K562 (cell line): ENCODE measurements at regions not wholly inside any gene's neighbourhood (a gene's known extent, or its start where the extent isn't known, plus 50 kb on each side); places are given as distances from the start of the nearest gene placed in this dataset.

Source experiments
- ATAC-seq: fragments of 200-7000 bp; cut with Tn5 transposase; 3 replicates; pipeline ENCODE4 v1.9.1; 2020; ENCODE audit warnings: moderate library complexity
- BruUV-seq: library from RNA; stranded (reverse); fragments of 400-500 nt; replicated peaks from 2 replicates; lab custom pipeline; 2021; lab: Mats Ljungman, UMichigan
- CTCF ChIA-PET: fragments of 300-600 bp; formaldehyde crosslinking; extraction: SDS; loops from one replicate; lab custom pipeline; 2021; ENCODE audit warnings: low intra/inter-chr PET ratio; lab: Yijun Ruan, JAX
- POLR2A ChIA-PET: fragments of 300-600, 350-650 bp; sonication (Branson Sonifier 250); formaldehyde crosslinking; extraction: SDS; loops from one replicate; lab custom pipeline; 2021; ENCODE audit warnings: antibody characterized with exemption, inconsistent platforms; lab: Yijun Ruan, JAX
- DNase-seq, 4 experiments: peaks; one replicate each; pipeline versions ENCODE4 v3.0.0 to v3.0.0-alpha.2; 2011 to 2018; ENCODE audit warnings: low spot score in 3 of 4, mixed read lengths in 3 of 4; ENCODE audit errors: extremely low read depth in 1 of 4
- FAIRE-seq: peaks from 2 replicates; lab custom pipeline; 2011; peaks lifted over from hg19 to GRCh38; lab: Jason Lieb, UNC
- H2AFZ ChIP-seq: 2 replicates; pipeline ENCODE4 v1.6.0; 2011; ENCODE audit warnings: low read depth, low read length, control low read depth, inconsistent platforms
- H3K27ac ChIP-seq: fragments of 200-600 bp; 3 replicates; pipeline ENCODE4 v1.8.0; 2011; ENCODE audit warnings: low read depth, mild to moderate bottlenecking, control low read depth, inconsistent platforms, low read length, moderate library complexity, mixed read lengths; ENCODE audit errors: extremely low read depth
- H3K27me3 ChIP-seq, 2 experiments: fragments of 300-600 bp in 1 of 2; 2 replicates in 1 of 2; 3 replicates in 1 of 2; pipeline versions ENCODE4 v1.6.0 to v1.8.0; 2011; ENCODE audit warnings: inconsistent platforms in 2 of 2, low read length in 2 of 2, mild to moderate bottlenecking in 1 of 2, mixed read lengths in 1 of 2, moderate library complexity in 1 of 2; ENCODE audit not compliant: control insufficient read depth in 2 of 2, insufficient read depth in 2 of 2
- H3K36me3 ChIP-seq: fragments of 300-600 bp; 3 replicates; pipeline ENCODE4 v1.8.0; 2011; ENCODE audit warnings: mild to moderate bottlenecking, low read length, inconsistent platforms; ENCODE audit not compliant: control insufficient read depth, insufficient read depth
- H3K4me1 ChIP-seq, 2 experiments: fragments of 200-600 bp in 1 of 2; replicated peaks in 1 of 2; 2 replicates in 1 of 2; 3 replicates in 1 of 2; pipeline versions ENCODE4 v1.5.1 to v1.8.0; 2011; ENCODE audit warnings: inconsistent platforms in 2 of 2, low read length in 2 of 2, mild to moderate bottlenecking in 1 of 2, mixed read lengths in 1 of 2, moderate library complexity in 1 of 2; ENCODE audit not compliant: control insufficient read depth in 2 of 2, insufficient read depth in 2 of 2
- H3K4me2 ChIP-seq: 2 replicates; pipeline ENCODE4 v1.6.1; 2011; ENCODE audit warnings: low read length, control low read depth, inconsistent platforms, mixed read lengths; ENCODE audit not compliant: insufficient read depth
- H3K4me3 ChIP-seq: fragments of 200-600 bp; sonication (generic), shearing (Covaris generic); 2 replicates; pipeline ENCODE4 v1.5.1; 2016; ENCODE audit warnings: control low read depth, inconsistent platforms
- H3K79me2 ChIP-seq: fragments of 200-600 bp; 3 replicates; pipeline ENCODE4 v1.8.0; 2011; ENCODE audit warnings: low read length, inconsistent platforms; ENCODE audit not compliant: control insufficient read depth, insufficient read depth
- H3K9ac ChIP-seq, 2 experiments: 2 replicates each; pipeline versions ENCODE4 v1.6.0 to v1.6.1; 2011; ENCODE audit warnings: low read depth in 2 of 2, low read length in 2 of 2, control low read depth in 1 of 2, inconsistent platforms in 1 of 2, mild to moderate bottlenecking in 1 of 2, mixed read lengths in 1 of 2; ENCODE audit not compliant: insufficient read depth in 1 of 2
- H3K9me1 ChIP-seq: one replicate; pipeline ENCODE4 v1.6.0; 2011; ENCODE audit warnings: inconsistent platforms, mild to moderate bottlenecking, low read length, moderate library complexity; ENCODE audit not compliant: control insufficient read depth, insufficient read depth
- H3K9me3 ChIP-seq: replicated peaks from 2 replicates; pipeline ENCODE4 v1.5.1; 2011; ENCODE audit warnings: low read depth, low read length, inconsistent platforms; ENCODE audit not compliant: control insufficient read depth, insufficient read depth
- H4K20me1 ChIP-seq: replicated peaks from 2 replicates; pipeline ENCODE4 v1.6.1; 2011; ENCODE audit warnings: low read length, inconsistent platforms, mixed read lengths; ENCODE audit not compliant: control insufficient read depth, insufficient read depth
- ASH1L ChIP-seq: fragments of 450-650 bp; IDR thresholded peaks from 2 replicates; pipeline ENCODE4 v1.6.1; 2018; ENCODE audit warnings: borderline replicate concordance, mild to moderate bottlenecking, low read depth; ENCODE audit not compliant: partially characterized antibody
- CEBPB ChIP-seq: fragments of 450-650 bp; IDR thresholded peaks from 2 replicates; pipeline ENCODE4 v1.6.1; 2016; ENCODE audit warnings: missing genetic modification characterization, missing compliant biosample characterization
- CHD4 ChIP-seq: fragments of 200-600 bp; sonication (generic); IDR thresholded peaks from 3 replicates; pipeline ENCODE4 v1.6.1; 2012; ENCODE audit warnings: low read depth, mild to moderate bottlenecking, mixed read lengths, low read length, inconsistent platforms; ENCODE audit not compliant: insufficient read depth, insufficient replicate concordance, poor library complexity, severe bottlenecking
- GATA2 ChIP-seq: sonication (generic); formaldehyde crosslinking; IDR thresholded peaks from 2 replicates; pipeline ENCODE4 v1.4.0; 2020; ENCODE audit warnings: mild to moderate bottlenecking, missing genetic modification reagents
- HIVEP1 ChIP-seq: fragments of 250-450 bp; sonication (Bioruptor Pico); IDR thresholded peaks from 2 replicates; pipeline ENCODE4 v1.4.0; 2020; ENCODE audit warnings: mild to moderate bottlenecking
- MCM5 ChIP-seq: fragments of 450-650 bp; IDR thresholded peaks from 2 replicates; pipeline ENCODE4 v1.6.1; 2016; ENCODE audit warnings: low read depth
- NFATC3 ChIP-seq: fragments of 450-650 bp; IDR thresholded peaks from 2 replicates; pipeline ENCODE4 v1.6.1; 2017; ENCODE audit warnings: mild to moderate bottlenecking
- NR1H2 ChIP-seq: sonication (generic); formaldehyde crosslinking; IDR thresholded peaks from 2 replicates; pipeline ENCODE4 v1.4.0; 2020; ENCODE audit warnings: mild to moderate bottlenecking, missing genetic modification reagents
- SRSF9 ChIP-seq: fragments of 200-400 bp; formaldehyde crosslinking; IDR thresholded peaks from 2 replicates; pipeline ENCODE4 v1.6.1; 2017; ENCODE audit warnings: low read depth, low read length, borderline replicate concordance
- TRIM25 ChIP-seq: fragments of 450-650 bp; IDR thresholded peaks from 2 replicates; pipeline ENCODE4 v1.7.0; 2016; ENCODE audit warnings: borderline replicate concordance
- ZNF174 ChIP-seq: fragments of 250-450 bp; sonication (Bioruptor Pico); IDR thresholded peaks from 2 replicates; pipeline ENCODE4 v1.4.0; 2020; ENCODE audit warnings: mild to moderate bottlenecking
- ZNF75A ChIP-seq: fragments of 450-650 bp; formaldehyde crosslinking; IDR thresholded peaks from 2 replicates; pipeline ENCODE4 v1.4.0; 2020; ENCODE audit warnings: mild to moderate bottlenecking
- ZNF79 ChIP-seq: fragments of 250-450 bp; sonication (Bioruptor Pico); IDR thresholded peaks from 2 replicates; pipeline ENCODE4 v1.4.0; 2020; ENCODE audit warnings: low read depth, mild to moderate bottlenecking, moderate library complexity
- WGBS: fragments of 100-300 bp; shearing (Covaris generic); methylation state at CpG from one replicate; pipeline ENCODE4 v1.1.6; 2016; ENCODE audit warnings: low coverage, mixed read lengths; ENCODE audit not compliant: insufficient coverage; ENCODE audit errors: missing lambda C conversion rate; 5-methylcytosine and 5-hydroxymethylcytosine counted together
- in situ Hi-C: fragments of 300-500 bp; cut with MboI; formaldehyde crosslinking; loops from 4 replicates; pipeline ENCODE4 v1.15.0; 2018; ENCODE audit warnings: inconsistent platforms, mixed read lengths
- intact Hi-C: fragments of 100-400 bp; cut with micrococcal nuclease; formaldehyde crosslinking; loops from 2 replicates; pipeline ENCODE4 v1.14.2; 2022
- TF ChIP-seq, protein P1 (sequence below): fragments of 250-450 bp; sonication (Bioruptor Pico); IDR thresholded peaks from 2 replicates; pipeline ENCODE4 v1.5.0; 2021

- in situ Hi-C loops = no loop called here
- ATAC-seq = no peak
- H3K4me2 ChIP-seq = no peak overlapping the region
- H3K4me1 ChIP-seq = no peaks in the 10 kb centered on the region
- 0% methylated on average over 4 of the region's 4 CpGs for WGBS
- H4K20me1 ChIP-seq = no peaks in the 10 kb centered on the region
- DNase-seq = no peak
- no peak overlapping the region for H3K9ac ChIP-seq
- no peak overlapping the region for H3K27ac ChIP-seq
- H3K79me2 ChIP-seq = no peaks in the 10 kb centered on the region
- ChIA-PET POLR2A (no interaction called here), CTCF (no interaction called here)
- H3K27me3 ChIP-seq = no peaks in the 10 kb centered on the region
- TF ChIP-seq CEBPB (tag) = no peak
- TF ChIP-seq, protein P1, sequence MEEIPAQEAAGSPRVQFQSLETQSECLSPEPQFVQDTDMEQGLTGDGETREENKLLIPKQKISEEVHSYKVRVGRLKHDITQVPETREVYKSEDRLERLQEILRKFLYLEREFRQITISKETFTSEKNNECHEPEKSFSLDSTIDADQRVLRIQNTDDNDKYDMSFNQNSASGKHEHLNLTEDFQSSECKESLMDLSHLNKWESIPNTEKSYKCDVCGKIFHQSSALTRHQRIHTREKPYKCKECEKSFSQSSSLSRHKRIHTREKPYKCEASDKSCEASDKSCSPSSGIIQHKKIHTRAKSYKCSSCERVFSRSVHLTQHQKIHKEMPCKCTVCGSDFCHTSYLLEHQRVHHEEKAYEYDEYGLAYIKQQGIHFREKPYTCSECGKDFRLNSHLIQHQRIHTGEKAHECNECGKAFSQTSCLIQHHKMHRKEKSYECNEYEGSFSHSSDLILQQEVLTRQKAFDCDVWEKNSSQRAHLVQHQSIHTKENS = no peak
- no peak for TF ChIP-seq ZNF174 (CRISPR knock-in tag)
- no peak for TF ChIP-seq ZNF79 (CRISPR knock-in tag)
- TF ChIP-seq GATA2 = no peak
- no peak for TF ChIP-seq HIVEP1 (CRISPR knock-in tag)
- H3K36me3 ChIP-seq = no peaks in the 10 kb centered on the region
- BruUV-seq = no TSS peak
- no peak overlapping the region for H2AFZ ChIP-seq
- intact Hi-C loops = no loop called here
- no peaks in the 10 kb centered on the region for H3K9me1 ChIP-seq
- FAIRE-seq = no peak
- H3K4me3 ChIP-seq = no peak overlapping the region
- no peaks in the 10 kb centered on the region for H3K9me3 ChIP-seq
Observed at GRCh38 chr2:23065210-23065609, 319.8 kb upstream of the KLHL29 start.

DNA sequence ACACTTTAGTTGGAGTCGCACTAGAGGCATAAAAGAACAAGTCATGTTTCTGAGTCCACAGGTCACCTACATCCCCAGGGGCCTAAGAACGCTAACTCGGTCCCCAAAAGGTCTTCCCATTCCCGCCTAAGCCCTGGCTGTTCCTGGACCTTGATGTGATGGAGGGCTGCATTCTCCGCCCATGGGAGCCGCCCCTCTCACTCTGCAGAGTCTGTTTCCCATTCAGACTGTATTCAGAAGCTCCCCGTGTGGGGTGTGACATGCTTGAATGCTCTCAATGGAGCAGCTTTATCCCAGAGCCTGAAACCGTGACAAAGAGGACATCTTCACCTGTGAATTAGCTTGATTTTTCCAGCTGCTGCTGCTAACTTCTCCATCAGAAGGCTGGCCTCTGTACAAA, 319.0 kb upstream of the KLHL29 start:
- in situ Hi-C loops (no loop called here), intact Hi-C loops (no loop called here)
- no peak overlapping the region for H3K4me2 ChIP-seq
- H3K4me1 ChIP-seq = no peaks in the 10 kb centered on the region
- FAIRE-seq = no peak
- no peaks in the 10 kb centered on the region for H4K20me1 ChIP-seq
- H3K27me3 ChIP-seq = no peaks in the 10 kb centered on the region
- no peak overlapping the region for H3K27ac ChIP-seq
- CTCF ChIA-PET = no interaction called here
- no peaks in the 10 kb centered on the region for H3K9me3 ChIP-seq
- no peak overlapping the region for H3K4me3 ChIP-seq
- ATAC-seq = no peak
- H3K79me2 ChIP-seq = no peaks in the 10 kb centered on the region
- no peak for TF ChIP-seq ASH1L
- no peak for TF ChIP-seq SRSF9
- TF ChIP-seq ZNF75A = no peak
- TF ChIP-seq MCM5 = no peak
- TF ChIP-seq NFATC3 = no peak
- TF ChIP-seq CHD4 = no peak
- no peak for TF ChIP-seq TRIM25
- no peak for TF ChIP-seq NR1H2
- no peak overlapping the region for H3K9ac ChIP-seq
- H2AFZ ChIP-seq = no peak overlapping the region
- DNase-seq = no peak
- WGBS = 2% methylated on average over 7 of the region's 8 CpGs
- H3K36me3 ChIP-seq = no peaks in the 10 kb centered on the region
- POLR2A ChIA-PET = interaction anchor here (0.8 kb wide), 1 partner anchor 196 kb away, joined by 3 read pairs; no protein-coding TSS in a partner anchor
- no TSS peak for BruUV-seq
- H3K9me1 ChIP-seq = no peaks in the 10 kb centered on the region
